ENCODE measurements at regions not wholly inside any gene's neighbourhood (a gene's known extent, or its start where the extent isn't known, plus 50 kb on each side); places are given as distances from the start of the nearest gene placed in this dataset.

- H3K4me2 ChIP-seq (ENCODE audit: unreplicated experiment), result peak overlapping the region; percentile 70
- peak overlapping the region; percentile 62 for H3K9ac ChIP-seq
- H3K79me2 ChIP-seq (ENCODE audit: insufficient read depth), result no peaks in the 10 kb centered on the region
- in situ Hi-C loops (cut with MboI), result no loop called here
- no peaks in the 10 kb centered on the region for H3K9me2 ChIP-seq (ENCODE audit: insufficient read depth)
- TF ChIP-seq EZH2 (IDR thresholded peaks at IDR 0.05; ENCODE audit: insufficient read depth, poor library complexity, severe bottlenecking) (no peak), EZH2phosphoT487 (IDR thresholded peaks at IDR 0.05; ENCODE audit: insufficient read depth, low read depth) (no peak)
- 2% methylated on average over 7 of the region's 7 CpGs for WGBS, 2 experiments (ENCODE audit: low coverage in 1 of 2, low lambda C conversion rate in 2 of 2, missing lambda C conversion rate in 2 of 2)
- no peaks in the 10 kb centered on the region for H3K27me3 ChIP-seq (replicated peaks; ENCODE audit: insufficient read depth)
- peaks cover 28% of the 10 kb centered on the region for H3K4me1 ChIP-seq (ENCODE audit: insufficient read depth)
- no peak overlapping the region; the same call in 1 of the 2 replicates for H2AFZ ChIP-seq
- no peaks in the 10 kb centered on the region for H3K9me3 ChIP-seq (ENCODE audit: low read depth)
- peak; percentile 97 for DNase-seq
- no peaks in the 10 kb centered on the region for H3K36me3 ChIP-seq (ENCODE audit: low read depth)
- H4K20me1 ChIP-seq (ENCODE audit: insufficient read depth), result no peaks in the 10 kb centered on the region
- peak overlapping the region; percentile 38 for H3K4me3 ChIP-seq
- H3F3A ChIP-seq (ENCODE audit: insufficient read depth), result peaks cover 27% of the 10 kb centered on the region; the same call in 1 of the 2 replicates
- peak overlapping the region; percentile 72 for H3K27ac ChIP-seq
Measured at GRCh38 chr1:221886743-221887414, 145.0 kb upstream of the DUSP10 start.

- DNase-seq, result no peak
Measured at GRCh38 chr1:221886311-221886710, 144.4 kb upstream of the DUSP10 start.

GRCh38 chr1:221884821-221885220, 142.9 kb upstream of the DUSP10 start:
- no peaks in the 10 kb centered on the region for H4K20me1 ChIP-seq (ENCODE audit: insufficient read depth)
- H3K79me2 ChIP-seq (ENCODE audit: insufficient read depth), result no peaks in the 10 kb centered on the region
- H3K9ac ChIP-seq, result no peak overlapping the region
- H3K4me3 ChIP-seq, result no peak overlapping the region
- no peaks in the 10 kb centered on the region for H3K9me3 ChIP-seq (ENCODE audit: low read depth)
- no peaks in the 10 kb centered on the region for H3K9me2 ChIP-seq (ENCODE audit: insufficient read depth)
- no peak for TF ChIP-seq EZH2phosphoT487 (IDR thresholded peaks at IDR 0.05; ENCODE audit: insufficient read depth, low read depth)
- no peak for TF ChIP-seq EZH2 (IDR thresholded peaks at IDR 0.05; ENCODE audit: insufficient read depth, poor library complexity, severe bottlenecking)
- peaks cover 18% of the 10 kb centered on the region for H3K4me1 ChIP-seq (ENCODE audit: insufficient read depth)
- 91 to 93% methylated on average over 3 of the region's 3 CpGs for WGBS, 2 experiments (ENCODE audit: low coverage in 1 of 2, low lambda C conversion rate in 2 of 2, missing lambda C conversion rate in 2 of 2)
- no peak for DNase-seq
- H3K27ac ChIP-seq, result no peak overlapping the region
- H3K4me2 ChIP-seq (ENCODE audit: unreplicated experiment), result no peak overlapping the region
- H2AFZ ChIP-seq, result no peak overlapping the region
- H3K36me3 ChIP-seq (ENCODE audit: low read depth), result no peaks in the 10 kb centered on the region
- H3K27me3 ChIP-seq (replicated peaks; ENCODE audit: insufficient read depth), result no peaks in the 10 kb centered on the region
- in situ Hi-C loops (cut with MboI), result no loop called here
- H3F3A ChIP-seq (ENCODE audit: insufficient read depth), result peaks cover 16% of the 10 kb centered on the region; the same call in 1 of the 2 replicates

More at GRCh38 chr1:221886311-221886710, 144.4 kb upstream of the DUSP10 start:
- no peak for TF ChIP-seq EZH2 (IDR thresholded peaks at IDR 0.05; ENCODE audit: insufficient read depth, poor library complexity, severe bottlenecking)
- H3K9me2 ChIP-seq (ENCODE audit: insufficient read depth), result no peaks in the 10 kb centered on the region
- H3K79me2 ChIP-seq (ENCODE audit: insufficient read depth), result no peaks in the 10 kb centered on the region
- no peak overlapping the region for H2AFZ ChIP-seq
- peak overlapping the region; percentile 72 for H3K27ac ChIP-seq
- H3K4me1 ChIP-seq (ENCODE audit: insufficient read depth), result peaks cover 23% of the 10 kb centered on the region
- H3K4me3 ChIP-seq, result peak overlapping the region; percentile 38; the same call in 1 of the 2 replicates
- no peaks in the 10 kb centered on the region for H3K27me3 ChIP-seq (replicated peaks; ENCODE audit: insufficient read depth)
- no peaks in the 10 kb centered on the region for H4K20me1 ChIP-seq (ENCODE audit: insufficient read depth)
- H3K9me3 ChIP-seq (ENCODE audit: low read depth), result no peaks in the 10 kb centered on the region
- peak overlapping the region; percentile 70 for H3K4me2 ChIP-seq (ENCODE audit: unreplicated experiment)
- in situ Hi-C loops (cut with MboI), result no loop called here
- no peaks in the 10 kb centered on the region for H3K36me3 ChIP-seq (ENCODE audit: low read depth)
- peaks cover 23% of the 10 kb centered on the region; the same call in 1 of the 2 replicates for H3F3A ChIP-seq (ENCODE audit: insufficient read depth)
- WGBS, 2 experiments (ENCODE audit: low coverage in 1 of 2, low lambda C conversion rate in 2 of 2, missing lambda C conversion rate in 2 of 2), result 78 to 89% methylated on average over 2 of the region's 2 CpGs
- peak overlapping the region; percentile 62 for H3K9ac ChIP-seq

GRCh38 chr1:221881805-221882581, 140.1 kb upstream of the DUSP10 start:
- H3F3A ChIP-seq (ENCODE audit: insufficient read depth), result peaks cover 7% of the 10 kb centered on the region; the same call in 1 of the 2 replicates
- H3K36me3 ChIP-seq (ENCODE audit: low read depth), result no peaks in the 10 kb centered on the region
- H3K9ac ChIP-seq, result no peak overlapping the region
- 83 to 84% methylated on average over 5 of the region's 5 CpGs for WGBS, 2 experiments (ENCODE audit: low coverage in 1 of 2, low lambda C conversion rate in 2 of 2, missing lambda C conversion rate in 2 of 2)
- peaks cover 28% of the 10 kb centered on the region for H3K4me1 ChIP-seq (ENCODE audit: insufficient read depth)
- no peaks in the 10 kb centered on the region for H3K27me3 ChIP-seq (replicated peaks; ENCODE audit: insufficient read depth)
- no peak overlapping the region for H3K4me3 ChIP-seq
- no peak overlapping the region for H3K4me2 ChIP-seq (ENCODE audit: unreplicated experiment)
- TF ChIP-seq EZH2 (IDR thresholded peaks at IDR 0.05; ENCODE audit: insufficient read depth, poor library complexity, severe bottlenecking), result no peak
- TF ChIP-seq EZH2phosphoT487 (IDR thresholded peaks at IDR 0.05; ENCODE audit: insufficient read depth, low read depth), result no peak
- H3K9me2 ChIP-seq (ENCODE audit: insufficient read depth), result no peaks in the 10 kb centered on the region
- H4K20me1 ChIP-seq (ENCODE audit: insufficient read depth), result no peaks in the 10 kb centered on the region
- no peak overlapping the region for H3K27ac ChIP-seq
- peak; percentile 22 for DNase-seq
- no peak overlapping the region for H2AFZ ChIP-seq
- no peaks in the 10 kb centered on the region for H3K9me3 ChIP-seq (ENCODE audit: low read depth)
- no peaks in the 10 kb centered on the region for H3K79me2 ChIP-seq (ENCODE audit: insufficient read depth)
- in situ Hi-C loops (cut with MboI), result no loop called here

Measured in GM23248 (cell line).